Heart left ventricle (tissue), 16 donors: ENCODE measurements at regions not wholly inside any gene's neighbourhood (a gene's known extent, or its start where the extent isn't known, plus 50 kb on each side); places are given as distances from the start of the nearest gene placed in this dataset.

Experiments used
- ATAC-seq, 4 donors: fragments of 200-7000 bp; cut with Tn5 transposase; one replicate each; pipeline ENCODE4 v1.9.1; 2020 to 2022; ENCODE audit warnings: moderate library complexity in 4 of 4, mild to moderate bottlenecking in 3 of 4, moderate number of reproducible peaks in 1 of 4
- DNase-seq, 5 donors: peaks; one replicate each; pipeline ENCODE4 v3.0.0-alpha.2; 2020
- H3K27ac ChIP-seq, 12 donors: fragments of 200-600 bp; sonication (generic) in 4 of 12; one replicate each; pipeline versions ENCODE4 v1.5.0 to v1.8.0; 2016 to 2022; ENCODE audit warnings: mild to moderate bottlenecking in 2 of 12
- H3K27me3 ChIP-seq, 9 donors: fragments of 200-600 bp; sonication (generic) in 2 of 9; one replicate each; pipeline versions ENCODE4 v1.5.1 to v1.8.0; 2016 to 2022; ENCODE audit warnings: mild to moderate bottlenecking in 3 of 9
- H3K36me3 ChIP-seq, 9 donors: fragments of 200-600 bp; sonication (generic) in 2 of 9; one replicate each; pipeline versions ENCODE4 v1.5.0 to v1.8.0; 2018 to 2022; ENCODE audit warnings: mild to moderate bottlenecking in 2 of 9
- H3K4me1 ChIP-seq, 12 donors: fragments of 200-600 bp; sonication (generic) in 4 of 12; one replicate each; pipeline versions ENCODE4 v1.5.0 to v1.8.0; 2016 to 2022; ENCODE audit warnings: mild to moderate bottlenecking in 3 of 12
- H3K4me3 ChIP-seq, 12 donors: fragments of 200-600 bp; sonication (generic) in 4 of 12; one replicate each; pipeline versions ENCODE4 v1.5.0 to v1.8.0; 2017 to 2022; ENCODE audit warnings: mild to moderate bottlenecking in 9 of 12, moderate library complexity in 4 of 12
- H3K9me3 ChIP-seq, 12 donors: fragments of 200-600 bp; sonication (generic) in 4 of 12; one replicate each; pipeline versions ENCODE4 v1.5.0 to v1.8.0; 2016 to 2022; ENCODE audit warnings: mild to moderate bottlenecking in 1 of 12
- POLR2A ChIP-seq, 2 donors: fragments of 450-650 bp; IDR thresholded peaks; one replicate each; pipeline ENCODE4 v1.6.1; 2017; ENCODE audit warnings: antibody characterized with exemption in 2 of 2, mild to moderate bottlenecking in 2 of 2, moderate library complexity in 2 of 2
- WGBS, 4 donors: extraction: QIAGEN DNeasy Blood & Tissue Kit in 2 of 4; methylation state at CpG; one replicate each; pipeline versions ENCODE4 v1.1.5 to v1.1.7; 2013 to 2018; 5-methylcytosine and 5-hydroxymethylcytosine counted together
- intact Hi-C, 10 donors: fragments of 100-400 bp; cut with DNase I; formaldehyde crosslinking; loops; one replicate each; pipeline versions ENCODE4 v1.11.1 to v1.14.2; 2022
- TF ChIP-seq, protein P1 (sequence below), 12 donors: fragments of 200-600 bp; sonication (generic) in 4 of 12; IDR thresholded peaks; one replicate each; pipeline versions ENCODE4 v1.5.0 to v1.8.0; 2018 to 2022; ENCODE audit warnings: antibody characterized with exemption in 12 of 12, mild to moderate bottlenecking in 5 of 12
- donor health status: ischemic (EF 13 %, LVEDD 7.1; RV severe dilation, severe dysfunction).
- donor health status: healthy with polysubstance abuse.
- donor health status: DM: no; HTN: yes; CAD: no.
- donor health status: DM: no; HTN: no; CAD: no.
- donor health status: ischemic (EF 25% LVEDD 6.9; RV normal size, moderate dysfunction).
- donor health status: ischemic (EF 25% LVEDD 5.7; RV mildly dilated, moderate dysfunction).
- donor health status: healthy.
- donor health status: DM: yes; HTN: yes; CAD: no.
- donor health status: ischemic (EF 35%, LVEDD 5.7; RV mildly dilated, moderate dysfunction).
- donor health status: nonischemic (EF 11% LVEDD 7.7; RV severe dilation, severe dysfunction).
- donor health status: DM: yes; HTN: yes; CAD: no.
- donor health status: PGD.
- donor health status: ischemic (EF 29% LVEDD 5.4; RV normal size, mild dysfunction).
- donor health status: nonischemic (EF 23%, LVEDD 6.1; RV moderate dilation, normal function).

DNA sequence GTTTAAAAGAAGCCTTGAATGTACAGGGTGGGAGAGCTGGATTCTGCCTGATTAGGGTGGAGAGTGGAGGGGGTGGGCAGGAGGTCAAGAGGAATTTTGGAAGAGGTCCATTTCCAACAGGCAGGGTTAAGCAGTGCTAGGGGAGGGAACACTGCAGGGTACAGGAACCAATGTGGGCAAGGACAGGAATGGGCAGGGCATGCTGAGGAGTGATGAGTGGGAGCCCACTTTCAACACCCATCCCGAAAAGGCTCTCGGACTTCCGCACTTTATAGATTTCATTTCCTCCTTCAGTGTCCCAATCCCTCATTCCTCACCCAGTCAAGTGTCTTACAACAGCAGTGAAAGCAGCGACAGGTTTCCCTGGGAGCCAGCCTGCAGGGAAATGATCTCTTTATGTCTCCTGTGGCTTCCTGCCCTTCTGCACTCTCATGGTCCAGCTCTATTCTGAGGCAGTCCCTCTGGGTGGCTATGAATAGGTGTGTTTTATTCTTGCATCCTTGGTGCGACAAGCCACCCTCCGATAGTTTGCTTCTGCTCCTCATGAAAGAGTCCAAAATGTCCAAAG is 50.5 kb upstream of the ZNF507 start:
- H3K4me3 ChIP-seq = no peak overlapping the region
- no peaks in the 10 kb centered on the region for H3K36me3 ChIP-seq
- no peaks in the 10 kb centered on the region for H3K4me1 ChIP-seq
- DNase-seq = no peak
- H3K27me3 ChIP-seq = peaks cover 0 to 5% (median 0%) of the 10 kb centered on the region in 9 donors
- H3K9me3 ChIP-seq = peaks cover 0 to 10% (median 0%) of the 10 kb centered on the region in 12 donors
- no peak overlapping the region for H3K27ac ChIP-seq
- no peak for ATAC-seq
- intact Hi-C loops = no loop called here
- no peak for TF ChIP-seq POLR2A (IDR thresholded peaks at IDR 0.05)
- TF ChIP-seq, protein P1, sequence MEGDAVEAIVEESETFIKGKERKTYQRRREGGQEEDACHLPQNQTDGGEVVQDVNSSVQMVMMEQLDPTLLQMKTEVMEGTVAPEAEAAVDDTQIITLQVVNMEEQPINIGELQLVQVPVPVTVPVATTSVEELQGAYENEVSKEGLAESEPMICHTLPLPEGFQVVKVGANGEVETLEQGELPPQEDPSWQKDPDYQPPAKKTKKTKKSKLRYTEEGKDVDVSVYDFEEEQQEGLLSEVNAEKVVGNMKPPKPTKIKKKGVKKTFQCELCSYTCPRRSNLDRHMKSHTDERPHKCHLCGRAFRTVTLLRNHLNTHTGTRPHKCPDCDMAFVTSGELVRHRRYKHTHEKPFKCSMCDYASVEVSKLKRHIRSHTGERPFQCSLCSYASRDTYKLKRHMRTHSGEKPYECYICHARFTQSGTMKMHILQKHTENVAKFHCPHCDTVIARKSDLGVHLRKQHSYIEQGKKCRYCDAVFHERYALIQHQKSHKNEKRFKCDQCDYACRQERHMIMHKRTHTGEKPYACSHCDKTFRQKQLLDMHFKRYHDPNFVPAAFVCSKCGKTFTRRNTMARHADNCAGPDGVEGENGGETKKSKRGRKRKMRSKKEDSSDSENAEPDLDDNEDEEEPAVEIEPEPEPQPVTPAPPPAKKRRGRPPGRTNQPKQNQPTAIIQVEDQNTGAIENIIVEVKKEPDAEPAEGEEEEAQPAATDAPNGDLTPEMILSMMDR (IDR thresholded peaks at IDR 0.05) = no peak
- 88 to 95% (median 91%) methylated on average over 6 of the region's 6 CpGs for WGBS, 4 donors
